ENCODE measurements at regions not wholly inside any gene's neighbourhood (a gene's known extent, or its start where the extent isn't known, plus 50 kb on each side); places are given as distances from the start of the nearest gene placed in this dataset.

DNA sequence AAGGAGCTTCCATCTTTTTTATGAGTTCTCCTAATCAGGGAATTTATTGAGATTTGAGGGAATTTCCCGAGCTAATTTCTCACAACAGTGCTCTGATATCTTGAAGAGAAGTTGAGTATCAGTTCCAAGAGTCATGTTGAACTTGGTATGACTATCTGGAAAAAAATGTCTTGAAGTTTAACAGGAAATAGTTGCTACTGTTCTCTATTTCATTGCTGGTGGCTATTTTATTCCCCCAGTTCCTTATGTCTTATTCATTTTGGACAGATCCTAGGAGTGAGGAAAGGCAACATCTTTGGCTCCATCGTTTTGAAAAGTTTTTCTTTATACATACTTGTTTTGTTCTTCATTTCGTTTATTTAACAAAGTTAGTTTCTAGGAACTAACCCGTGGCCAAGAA is 307.8 kb upstream of the AGTR1 start:
- intact Hi-C loops (cut with DNase I; ENCODE audit: low total_unique reads), result no loop called here
- Histone ChIP-seq H3K9me3 (no peaks in the 10 kb centered on the region), H3K4me3 (no peak overlapping the region), H3K36me3 (ENCODE audit: low read depth, missing control alignments) (no peaks in the 10 kb centered on the region), H3K27ac (no peak overlapping the region), H3K4me1 (no peaks in the 10 kb centered on the region), H3K27me3 (no peaks in the 10 kb centered on the region)
- TF ChIP-seq, protein P1, sequence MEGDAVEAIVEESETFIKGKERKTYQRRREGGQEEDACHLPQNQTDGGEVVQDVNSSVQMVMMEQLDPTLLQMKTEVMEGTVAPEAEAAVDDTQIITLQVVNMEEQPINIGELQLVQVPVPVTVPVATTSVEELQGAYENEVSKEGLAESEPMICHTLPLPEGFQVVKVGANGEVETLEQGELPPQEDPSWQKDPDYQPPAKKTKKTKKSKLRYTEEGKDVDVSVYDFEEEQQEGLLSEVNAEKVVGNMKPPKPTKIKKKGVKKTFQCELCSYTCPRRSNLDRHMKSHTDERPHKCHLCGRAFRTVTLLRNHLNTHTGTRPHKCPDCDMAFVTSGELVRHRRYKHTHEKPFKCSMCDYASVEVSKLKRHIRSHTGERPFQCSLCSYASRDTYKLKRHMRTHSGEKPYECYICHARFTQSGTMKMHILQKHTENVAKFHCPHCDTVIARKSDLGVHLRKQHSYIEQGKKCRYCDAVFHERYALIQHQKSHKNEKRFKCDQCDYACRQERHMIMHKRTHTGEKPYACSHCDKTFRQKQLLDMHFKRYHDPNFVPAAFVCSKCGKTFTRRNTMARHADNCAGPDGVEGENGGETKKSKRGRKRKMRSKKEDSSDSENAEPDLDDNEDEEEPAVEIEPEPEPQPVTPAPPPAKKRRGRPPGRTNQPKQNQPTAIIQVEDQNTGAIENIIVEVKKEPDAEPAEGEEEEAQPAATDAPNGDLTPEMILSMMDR (IDR thresholded peaks at IDR 0.05), result no peak
- TF ChIP-seq POLR2A (IDR thresholded peaks at IDR 0.05), result no peak
- DNase-seq, result no peak
- WGBS, 2 donors, result 73 to 77% methylated on average over 4 of the region's 4 CpGs

DNA sequence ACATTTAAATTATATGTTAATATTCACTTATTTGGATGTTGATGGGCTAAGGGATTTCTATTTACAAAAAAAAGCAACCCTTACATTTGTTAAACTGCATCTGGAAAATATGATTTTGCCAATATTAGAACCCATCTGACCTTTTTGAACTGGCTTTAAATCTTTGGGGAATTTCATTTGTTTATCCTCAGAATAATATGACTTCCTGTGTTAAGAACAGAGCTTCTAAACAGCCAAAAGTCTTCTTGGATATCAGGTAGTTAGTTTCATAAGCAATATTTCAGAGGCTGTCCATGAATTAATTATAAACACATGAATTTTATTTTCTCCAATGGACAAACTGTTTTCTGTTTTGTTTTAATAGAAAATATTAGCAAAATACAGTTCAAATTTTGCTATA is 301.9 kb upstream of the AGTR1 start:
- Histone ChIP-seq H3K9me3 (no peaks in the 10 kb centered on the region), H3K27ac (no peak overlapping the region), H3K36me3 (ENCODE audit: low read depth, missing control alignments) (no peaks in the 10 kb centered on the region), H3K4me3 (no peak overlapping the region), H3K27me3 (no peaks in the 10 kb centered on the region), H3K4me1 (no peaks in the 10 kb centered on the region)
- no peak for DNase-seq
- intact Hi-C loops (cut with DNase I; ENCODE audit: low total_unique reads), result no loop called here
- no peak for TF ChIP-seq POLR2A (IDR thresholded peaks at IDR 0.05)
- TF ChIP-seq, protein P1 (IDR thresholded peaks at IDR 0.05), result no peak

DNA sequence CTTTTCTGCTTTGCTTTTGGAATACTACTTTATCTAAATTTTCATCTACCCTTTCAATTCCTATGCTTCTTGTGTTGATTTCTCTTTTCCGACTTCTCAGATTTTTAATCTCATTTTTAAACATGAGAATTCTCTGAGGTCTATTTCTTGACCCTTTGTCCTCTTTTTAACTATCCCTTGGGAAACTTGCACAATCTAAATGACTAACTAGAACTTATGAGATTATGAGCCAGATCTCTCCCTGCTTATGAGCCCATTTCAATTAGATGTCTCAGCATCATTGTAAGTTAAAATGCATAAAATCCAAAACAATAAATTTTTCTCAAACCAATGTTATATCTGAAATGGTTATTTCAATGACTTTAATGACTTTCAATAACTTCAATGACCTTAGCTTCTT is 296.9 kb upstream of the AGTR1 start:
- H3K36me3 ChIP-seq (ENCODE audit: low read depth, missing control alignments), result no peaks in the 10 kb centered on the region
- H3K4me1 ChIP-seq, result no peaks in the 10 kb centered on the region
- H3K9me3 ChIP-seq, result no peaks in the 10 kb centered on the region
- WGBS, 2 donors, result 22 to 54% methylated on average over 1 of the region's 1 CpG
- no peaks in the 10 kb centered on the region for H3K27me3 ChIP-seq
- TF ChIP-seq, protein P1 (IDR thresholded peaks at IDR 0.05), result no peak
- no peak for TF ChIP-seq POLR2A (IDR thresholded peaks at IDR 0.05)
- no peak for DNase-seq
- no peak overlapping the region for H3K4me3 ChIP-seq
- no peak overlapping the region for H3K27ac ChIP-seq
- intact Hi-C loops (cut with DNase I; ENCODE audit: low total_unique reads), result no loop called here

DNA sequence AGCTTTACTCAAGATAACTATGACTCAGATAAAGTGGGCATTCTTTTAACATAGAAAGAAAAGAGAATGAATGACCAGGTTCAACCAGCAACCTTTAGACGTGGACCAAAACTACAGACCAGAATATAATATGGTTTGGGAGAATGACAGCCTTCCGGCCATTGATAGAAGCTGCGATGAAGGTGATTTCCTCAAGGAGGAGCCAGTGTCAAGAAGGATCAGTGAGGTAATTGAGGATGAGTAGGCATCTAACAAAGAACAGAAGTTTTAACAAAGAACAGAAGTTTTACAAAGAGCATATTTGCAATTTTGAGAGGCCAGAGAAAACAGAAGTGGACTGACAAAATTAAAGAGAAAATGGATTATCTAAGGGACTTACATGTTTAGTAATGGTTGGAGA is 289.0 kb upstream of the AGTR1 start:
- 77 to 82% methylated on average over 3 of the region's 3 CpGs for WGBS, 2 donors
- Histone ChIP-seq H3K36me3 (ENCODE audit: low read depth, missing control alignments) (no peaks in the 10 kb centered on the region), H3K9me3 (no peaks in the 10 kb centered on the region), H3K27me3 (no peaks in the 10 kb centered on the region), H3K27ac (no peak overlapping the region), H3K4me3 (no peak overlapping the region), H3K4me1 (no peaks in the 10 kb centered on the region)
- TF ChIP-seq, protein P1 (IDR thresholded peaks at IDR 0.05), result no peak
- no peak for TF ChIP-seq POLR2A (IDR thresholded peaks at IDR 0.05)
- no peak for DNase-seq
- intact Hi-C loops (cut with DNase I; ENCODE audit: low total_unique reads), result no loop called here

DNA sequence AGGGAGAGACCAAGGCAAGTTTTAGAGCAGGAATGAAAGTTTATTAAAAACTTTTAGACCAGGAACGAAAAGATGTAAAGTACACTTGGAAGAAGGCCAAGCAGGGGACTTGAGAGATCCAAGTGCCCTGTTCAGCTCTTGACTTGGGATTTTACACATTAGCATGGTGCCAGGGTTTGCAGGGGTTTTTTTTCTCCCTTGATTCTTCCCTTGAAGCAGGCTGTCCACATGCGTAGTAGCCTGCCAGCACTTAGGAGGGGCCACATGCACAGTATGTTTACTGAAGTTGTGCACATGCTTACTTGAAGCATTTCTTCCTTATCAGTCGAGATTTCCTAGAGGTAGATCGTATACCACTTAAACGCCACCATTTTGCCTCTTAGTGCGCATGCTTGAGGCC is 277.5 kb upstream of the AGTR1 start:
- DNase-seq, result no peak

More for the DNA sequence above, 277.5 kb upstream of the AGTR1 start:
- Histone ChIP-seq H3K27me3 (no peaks in the 10 kb centered on the region), H3K36me3 (ENCODE audit: low read depth, missing control alignments) (no peaks in the 10 kb centered on the region), H3K9me3 (no peaks in the 10 kb centered on the region), H3K4me3 (no peak overlapping the region), H3K27ac (no peak overlapping the region), H3K4me1 (no peaks in the 10 kb centered on the region)
- TF ChIP-seq POLR2A (IDR thresholded peaks at IDR 0.05), result no peak
- TF ChIP-seq, protein P1 (IDR thresholded peaks at IDR 0.05), result no peak
- intact Hi-C loops (cut with DNase I; ENCODE audit: low total_unique reads), result no loop called here
- 76 to 78% methylated on average over 6 of the region's 6 CpGs for WGBS, 2 donors
